ENCODE measurements at regions not wholly inside any gene's neighbourhood (a gene's known extent, or its start where the extent isn't known, plus 50 kb on each side); places are given as distances from the start of the nearest gene placed in this dataset.

DNA sequence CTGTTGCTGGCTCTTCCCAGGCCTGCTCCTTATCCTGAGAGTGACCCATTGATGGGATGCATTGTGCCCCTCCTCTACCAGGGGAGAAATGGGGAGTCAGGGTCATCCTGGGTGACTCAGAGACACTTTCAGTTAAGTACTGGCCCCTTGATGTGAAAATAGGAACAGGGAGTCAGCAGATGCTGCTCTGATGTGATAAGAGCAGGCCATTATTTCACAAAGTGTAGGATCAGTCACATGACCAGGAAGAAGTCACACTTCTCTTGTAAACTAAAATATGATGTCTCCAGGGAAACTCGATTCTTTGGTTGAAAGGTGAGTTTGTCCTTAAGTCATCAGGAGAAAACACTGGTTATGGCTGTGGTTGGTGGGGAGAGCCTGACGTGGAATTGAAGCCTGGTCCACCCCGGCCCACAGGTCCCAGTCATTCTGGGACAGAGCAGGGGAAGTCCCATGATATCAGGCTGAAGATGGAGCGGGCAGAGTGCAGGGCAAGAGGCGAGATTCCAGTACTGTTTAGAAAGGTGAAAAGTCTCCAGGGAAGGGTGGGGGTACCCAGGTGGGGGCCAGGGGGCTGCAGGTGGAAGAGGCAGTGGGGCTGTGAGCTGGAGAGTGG lies 88.6 kb upstream of the NLRP1 start:
- Mint-ChIP-seq H3K36me3 (ENCODE audit: insufficient read depth) (no peaks in the 10 kb centered on the region), H3K4me3 (no peak overlapping the region), H3K27me3 (peaks cover 78% of the 10 kb centered on the region), H3K4me1 (no peaks in the 10 kb centered on the region), H3K9me3 (no peaks in the 10 kb centered on the region), H3K27ac (ENCODE audit: low read depth) (no peak overlapping the region)
- no peak for DNase-seq (ENCODE audit: low spot score in 2 of 2)
- no peak for ATAC-seq (replicated peaks; ENCODE audit: extremely low read depth, poor library complexity, severe bottlenecking)

DNA sequence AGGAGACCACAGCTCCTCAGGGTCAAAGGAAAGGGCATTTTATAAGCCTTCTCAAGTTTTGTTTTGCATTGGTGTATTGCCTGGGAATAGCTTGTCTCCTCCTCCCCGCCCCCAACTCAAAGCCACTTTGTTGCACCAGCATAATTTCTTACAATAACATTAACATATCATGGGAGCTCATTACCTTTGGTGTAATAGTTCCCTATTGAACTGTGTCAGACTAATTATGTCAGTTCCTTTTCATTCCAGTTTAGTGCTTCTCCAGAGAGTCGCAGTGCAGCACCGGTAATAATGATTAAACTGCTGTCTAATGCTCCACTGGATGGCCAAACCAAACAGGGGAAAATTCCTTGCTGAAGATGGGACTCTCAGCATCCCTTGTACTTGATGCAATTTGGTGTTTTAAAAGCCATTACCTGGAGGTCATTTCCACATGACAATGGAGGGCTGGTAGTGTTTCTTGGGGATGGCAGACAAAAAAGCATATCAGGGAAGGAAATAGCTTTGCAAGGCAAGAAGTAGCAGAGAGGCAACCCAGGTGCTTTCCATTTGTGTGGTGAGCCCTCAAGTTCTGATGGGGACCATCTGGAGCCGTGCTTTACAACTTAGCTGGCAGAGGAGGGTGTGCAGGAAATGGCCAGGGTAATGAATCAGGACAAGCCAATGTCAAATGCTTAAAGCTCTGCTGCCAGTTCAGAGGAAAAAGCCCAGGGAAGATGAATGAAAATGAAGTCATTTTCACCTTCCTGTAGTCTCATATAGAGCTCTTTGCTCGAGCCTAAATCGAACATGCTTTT lies 91.5 kb upstream of the NLRP1 start:
- Mint-ChIP-seq H3K9me3 (no peaks in the 10 kb centered on the region), H3K27me3 (peaks cover 74% of the 10 kb centered on the region), H3K4me1 (no peaks in the 10 kb centered on the region), H3K4me3 (no peak overlapping the region), H3K27ac (ENCODE audit: low read depth) (no peak overlapping the region), H3K36me3 (ENCODE audit: insufficient read depth) (no peaks in the 10 kb centered on the region)
- no peak for ATAC-seq (replicated peaks; ENCODE audit: extremely low read depth, poor library complexity, severe bottlenecking)
- DNase-seq (ENCODE audit: low spot score in 2 of 2) = no peak

DNA sequence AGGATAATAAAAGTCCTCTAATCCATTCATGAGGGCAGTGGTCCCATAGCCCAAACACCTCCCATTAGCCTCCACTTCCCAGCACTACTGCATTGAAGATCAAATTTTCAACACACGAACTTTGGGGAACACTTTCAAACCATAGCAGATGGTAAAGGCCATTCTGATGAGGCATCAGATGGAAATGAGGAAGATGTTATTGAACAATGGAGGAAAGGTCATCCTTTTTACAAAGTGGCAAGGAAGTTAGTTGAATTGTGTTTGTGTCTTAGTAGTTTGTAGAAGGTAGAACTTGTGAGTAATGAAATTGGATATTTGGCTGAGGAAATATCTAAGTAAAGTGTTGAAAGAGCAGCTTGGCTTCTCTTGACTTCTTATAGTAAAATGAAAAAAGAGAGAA lies 93.3 kb upstream of the NLRP1 start:
- peaks cover 2% of the 10 kb centered on the region for H3K36me3 Mint-ChIP-seq (ENCODE audit: insufficient read depth)
- H3K4me3 Mint-ChIP-seq = no peak overlapping the region

DNA sequence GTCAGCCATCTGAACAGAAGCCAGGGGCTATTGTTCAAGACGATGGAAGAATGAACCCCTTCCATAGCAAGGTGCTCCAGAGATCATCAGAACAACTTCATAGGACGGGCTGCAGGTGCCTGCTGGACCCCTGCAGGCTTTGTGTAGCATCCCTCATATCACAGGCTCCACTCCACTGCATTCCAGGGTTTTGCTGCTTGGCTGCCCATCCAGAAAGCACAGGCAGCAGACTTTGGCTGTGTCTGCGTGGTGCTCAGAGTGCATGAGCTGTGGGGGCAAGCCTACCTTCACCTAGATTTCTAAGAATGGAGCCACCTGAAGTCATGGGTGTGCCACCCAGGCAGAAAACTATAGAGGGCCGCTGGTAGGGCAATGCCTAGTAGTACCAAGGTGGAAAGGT lies 93.9 kb upstream of the NLRP1 start:
- Mint-ChIP-seq H3K27ac (ENCODE audit: low read depth) (no peak overlapping the region), H3K4me1 (no peaks in the 10 kb centered on the region), H3K9me3 (no peaks in the 10 kb centered on the region), H3K36me3 (ENCODE audit: insufficient read depth) (peaks cover 2% of the 10 kb centered on the region), H3K27me3 (peaks cover 69% of the 10 kb centered on the region), H3K4me3 (no peak overlapping the region)
- DNase-seq (ENCODE audit: low spot score in 2 of 2) (no peak), ATAC-seq (replicated peaks; ENCODE audit: extremely low read depth, poor library complexity, severe bottlenecking) (no peak)

More for the DNA sequence above, 93.3 kb upstream of the NLRP1 start:
- no peak for DNase-seq (ENCODE audit: low spot score in 2 of 2)
- Mint-ChIP-seq H3K27ac (ENCODE audit: low read depth) (no peak overlapping the region), H3K4me1 (no peaks in the 10 kb centered on the region), H3K27me3 (peaks cover 75% of the 10 kb centered on the region), H3K9me3 (no peaks in the 10 kb centered on the region)
- no peak for ATAC-seq (replicated peaks; ENCODE audit: extremely low read depth, poor library complexity, severe bottlenecking)

DNA sequence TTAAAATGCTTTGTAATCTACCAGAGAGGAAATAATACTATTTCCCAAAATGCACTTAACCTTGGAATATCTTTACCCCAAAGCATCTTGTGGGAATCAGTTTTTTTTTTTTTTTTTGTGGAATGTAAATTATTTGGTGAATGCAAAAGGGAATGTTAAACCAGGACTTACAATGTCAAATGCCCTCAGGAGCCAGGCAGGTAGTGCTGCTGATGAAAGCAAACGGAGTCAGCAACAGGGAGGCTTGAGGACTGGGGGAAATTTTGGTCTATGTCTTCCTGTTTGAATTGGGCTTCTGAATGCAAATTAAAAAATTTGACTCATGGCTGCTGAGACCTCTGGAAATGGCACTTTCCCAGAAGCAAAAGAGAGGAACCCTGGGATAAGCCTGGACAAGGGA lies 96.5 kb upstream of the NLRP1 start:
- Mint-ChIP-seq H3K9me3 (no peaks in the 10 kb centered on the region), H3K4me1 (no peaks in the 10 kb centered on the region), H3K4me3 (no peak overlapping the region), H3K27me3 (peaks cover 57% of the 10 kb centered on the region), H3K27ac (ENCODE audit: low read depth) (no peak overlapping the region), H3K36me3 (ENCODE audit: insufficient read depth) (peaks cover 2% of the 10 kb centered on the region)
- ATAC-seq (replicated peaks; ENCODE audit: extremely low read depth, poor library complexity, severe bottlenecking) (no peak), DNase-seq (ENCODE audit: low spot score in 2 of 2) (no peak)

DNA sequence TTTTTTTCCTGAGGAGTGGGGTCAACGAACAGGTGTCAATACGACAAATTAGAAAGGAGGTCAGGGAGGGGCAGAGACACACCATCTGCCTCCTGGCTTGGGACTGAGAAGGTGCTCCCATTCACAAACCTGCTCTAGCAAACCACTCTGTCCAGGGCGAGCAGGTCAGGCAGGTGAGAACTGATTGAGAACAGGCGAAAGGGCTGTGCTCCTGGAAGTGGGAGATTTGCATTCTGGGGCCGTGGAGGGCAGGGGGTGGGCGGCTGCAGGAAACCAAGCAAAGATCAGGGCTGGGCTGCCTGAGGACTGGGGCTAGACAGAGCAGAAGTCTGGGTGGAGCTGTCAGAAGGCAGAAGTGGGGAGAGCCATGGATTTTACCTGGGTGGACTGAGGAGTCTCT lies 98.9 kb upstream of the NLRP1 start:
- Mint-ChIP-seq H3K9me3 (no peaks in the 10 kb centered on the region), H3K4me1 (no peaks in the 10 kb centered on the region), H3K27ac (ENCODE audit: low read depth) (no peak overlapping the region), H3K4me3 (no peak overlapping the region), H3K36me3 (ENCODE audit: insufficient read depth) (peaks cover 4% of the 10 kb centered on the region), H3K27me3 (peaks cover 51% of the 10 kb centered on the region)
- no peak for ATAC-seq (replicated peaks; ENCODE audit: extremely low read depth, poor library complexity, severe bottlenecking)
- DNase-seq (ENCODE audit: low spot score in 2 of 2) = no peak

DNA sequence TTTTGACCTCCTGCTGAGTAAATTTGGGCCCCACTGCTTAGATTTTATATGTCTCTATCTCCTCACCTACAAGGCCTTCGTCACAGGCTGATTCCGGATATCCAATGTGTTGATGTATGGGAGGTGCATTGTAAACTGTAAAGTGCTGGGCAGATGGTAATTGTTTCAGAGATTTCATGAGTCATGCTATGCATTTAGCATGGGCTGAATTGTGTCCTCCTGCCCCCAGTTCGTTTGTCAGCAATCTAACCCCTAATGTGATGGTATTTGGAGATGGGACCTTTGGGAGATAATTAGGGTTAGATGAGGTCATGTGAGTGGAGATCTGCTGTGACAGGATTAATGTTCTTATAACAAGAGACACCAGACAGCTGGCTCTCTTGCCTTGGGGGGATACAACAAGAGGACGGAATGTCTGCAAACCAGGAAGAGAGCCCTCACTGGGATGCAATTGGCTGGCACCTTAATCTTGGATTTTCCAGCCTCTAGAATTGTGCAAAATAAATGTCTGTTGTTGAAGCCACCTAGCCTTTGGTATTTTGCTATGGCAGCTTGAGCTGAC lies 101.8 kb upstream of the NLRP1 start:
- no peak overlapping the region for H3K4me3 Mint-ChIP-seq
- H3K27ac Mint-ChIP-seq (ENCODE audit: low read depth) = no peak overlapping the region
- H3K4me1 Mint-ChIP-seq = no peaks in the 10 kb centered on the region
- peaks cover 49% of the 10 kb centered on the region for H3K27me3 Mint-ChIP-seq
- ATAC-seq (replicated peaks; ENCODE audit: extremely low read depth, poor library complexity, severe bottlenecking) = no peak
- DNase-seq (ENCODE audit: low spot score in 2 of 2) = no peak
- H3K36me3 Mint-ChIP-seq (ENCODE audit: insufficient read depth) = peaks cover 4% of the 10 kb centered on the region
- H3K9me3 Mint-ChIP-seq = no peaks in the 10 kb centered on the region

DNA sequence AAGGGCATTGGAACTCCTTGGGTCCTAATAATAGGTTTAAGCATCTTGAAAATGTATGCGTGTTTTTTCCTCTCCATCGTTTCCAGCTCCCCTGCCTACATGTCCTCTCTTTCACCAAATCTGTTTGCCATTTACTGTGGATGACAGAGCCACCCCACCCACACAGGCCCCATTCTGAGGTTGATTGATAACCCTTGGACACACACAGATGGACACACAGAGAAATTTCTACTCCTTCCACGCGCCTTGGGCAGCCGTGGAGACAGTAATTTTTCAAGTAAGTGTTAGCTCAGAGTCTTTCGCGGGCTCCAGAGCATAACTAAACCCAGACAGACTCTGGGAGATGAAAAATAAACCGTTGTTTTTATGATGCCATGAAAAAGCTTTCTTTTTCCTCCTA lies 103.3 kb upstream of the NLRP1 start:
- Mint-ChIP-seq H3K27ac (ENCODE audit: low read depth) (no peak overlapping the region), H3K4me3 (no peak overlapping the region), H3K9me3 (no peaks in the 10 kb centered on the region), H3K4me1 (no peaks in the 10 kb centered on the region), H3K36me3 (ENCODE audit: insufficient read depth) (peaks cover 3% of the 10 kb centered on the region), H3K27me3 (peaks cover 35% of the 10 kb centered on the region)
- DNase-seq (ENCODE audit: low spot score in 2 of 2) = no peak
- no peak for ATAC-seq (replicated peaks; ENCODE audit: extremely low read depth, poor library complexity, severe bottlenecking)

DNA sequence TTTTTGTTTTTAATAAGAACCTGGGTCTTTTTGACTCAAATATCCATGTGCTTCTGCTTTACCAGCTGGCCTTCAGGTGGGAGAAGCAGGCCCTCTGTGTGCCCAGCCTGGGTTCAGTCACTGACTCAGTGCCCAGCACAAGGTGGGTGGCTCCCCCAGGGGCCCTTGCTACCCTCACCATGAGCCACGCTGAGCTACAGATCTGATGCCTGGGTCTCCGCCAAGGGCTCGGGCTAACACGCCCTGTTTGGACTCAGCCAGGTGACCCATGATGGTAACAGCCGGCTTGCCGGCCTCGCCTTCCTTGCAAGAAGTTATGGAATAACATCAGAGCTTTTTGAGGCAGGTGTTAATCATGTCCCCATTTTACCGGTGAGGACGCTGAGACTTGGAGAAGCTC lies 109.5 kb upstream of the NLRP1 start:
- Mint-ChIP-seq H3K9me3 (peaks cover 3% of the 10 kb centered on the region), H3K27ac (ENCODE audit: low read depth) (no peak overlapping the region), H3K4me1 (no peaks in the 10 kb centered on the region), H3K36me3 (ENCODE audit: insufficient read depth) (no peaks in the 10 kb centered on the region), H3K27me3 (peaks cover 38% of the 10 kb centered on the region), H3K4me3 (no peak overlapping the region)
- ATAC-seq (replicated peaks; ENCODE audit: extremely low read depth, poor library complexity, severe bottlenecking) (no peak), DNase-seq (ENCODE audit: low spot score in 2 of 2) (no peak)

DNA sequence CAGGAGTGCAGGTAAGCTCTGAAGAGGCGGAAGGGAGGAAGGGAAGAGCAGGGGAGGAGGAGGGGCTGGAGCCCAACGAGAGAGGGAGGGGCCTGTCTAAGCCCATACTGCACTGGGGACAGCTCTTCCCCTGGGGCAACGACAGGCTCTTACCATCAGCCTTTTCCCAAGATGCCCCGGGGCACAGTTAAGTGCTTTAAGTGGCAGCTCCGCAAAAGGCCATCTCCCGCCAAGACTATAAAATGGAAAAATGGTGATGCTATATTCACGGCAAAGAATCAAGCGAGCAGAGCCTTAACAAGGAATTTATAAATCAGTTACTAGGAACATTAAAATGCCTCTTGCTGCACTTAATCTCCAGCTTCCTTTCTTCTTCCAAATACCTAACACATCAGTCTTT lies 110.2 kb upstream of the NLRP1 start:
- DNase-seq (ENCODE audit: low spot score in 2 of 2) (no peak), ATAC-seq (replicated peaks; ENCODE audit: extremely low read depth, poor library complexity, severe bottlenecking) (no peak)
- H3K27ac Mint-ChIP-seq (ENCODE audit: low read depth) = no peak overlapping the region
- no peak overlapping the region for H3K4me3 Mint-ChIP-seq
- H3K27me3 Mint-ChIP-seq = peaks cover 38% of the 10 kb centered on the region
- no peaks in the 10 kb centered on the region for H3K4me1 Mint-ChIP-seq
- H3K36me3 Mint-ChIP-seq (ENCODE audit: insufficient read depth) = no peaks in the 10 kb centered on the region
- H3K9me3 Mint-ChIP-seq = peaks cover 6% of the 10 kb centered on the region

DNA sequence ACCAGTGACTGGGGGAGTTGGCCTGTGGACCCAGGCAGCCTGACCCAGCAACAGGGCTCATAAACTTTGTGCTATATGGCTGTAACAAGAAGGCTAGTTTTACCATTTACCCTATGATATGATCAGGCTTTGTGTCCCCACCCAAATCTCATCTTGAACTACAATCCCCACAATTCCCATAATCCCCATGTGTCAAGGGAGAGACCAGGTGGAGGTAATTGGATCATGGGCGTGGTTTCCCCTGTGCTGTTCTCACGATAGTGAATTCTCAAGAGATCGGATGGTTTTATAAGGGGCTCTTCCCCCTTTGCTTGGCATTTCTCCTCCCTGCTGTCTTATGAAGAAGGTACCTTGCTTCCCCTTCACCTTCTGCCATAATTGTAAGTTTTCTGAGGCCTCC lies 111.2 kb upstream of the NLRP1 start:
- Mint-ChIP-seq H3K27me3 (peaks cover 33% of the 10 kb centered on the region), H3K4me3 (no peak overlapping the region), H3K4me1 (no peaks in the 10 kb centered on the region), H3K27ac (ENCODE audit: low read depth) (no peak overlapping the region), H3K9me3 (peaks cover 6% of the 10 kb centered on the region), H3K36me3 (ENCODE audit: insufficient read depth) (no peaks in the 10 kb centered on the region)
- ATAC-seq (replicated peaks; ENCODE audit: extremely low read depth, poor library complexity, severe bottlenecking) (no peak), DNase-seq (ENCODE audit: low spot score in 2 of 2) (no peak)

DNA sequence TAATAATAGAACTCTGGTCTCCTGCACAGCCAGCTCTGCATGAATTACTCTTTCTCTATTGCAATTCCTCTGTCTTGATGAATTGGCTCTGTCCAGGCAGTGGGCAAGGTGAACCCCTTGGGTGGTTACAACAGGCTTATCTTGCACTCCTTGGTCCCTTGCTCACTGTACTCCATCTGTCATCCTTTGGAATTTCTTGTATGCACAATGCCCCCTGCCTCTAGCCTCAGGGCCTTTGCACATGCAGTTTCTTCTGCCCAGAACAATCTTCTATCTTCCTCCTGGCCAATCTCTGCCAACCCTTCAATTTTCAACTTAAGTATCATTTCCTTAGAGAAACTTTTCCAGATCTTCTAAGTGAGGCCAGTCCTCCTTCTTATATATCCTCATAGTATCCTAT lies 114.7 kb upstream of the NLRP1 start:
- Mint-ChIP-seq H3K9me3 (peaks cover 6% of the 10 kb centered on the region), H3K4me3 (no peak overlapping the region), H3K4me1 (no peaks in the 10 kb centered on the region), H3K36me3 (ENCODE audit: insufficient read depth) (no peaks in the 10 kb centered on the region), H3K27me3 (peaks cover 57% of the 10 kb centered on the region), H3K27ac (ENCODE audit: low read depth) (no peak overlapping the region)
- DNase-seq (ENCODE audit: low spot score in 2 of 2) = no peak
- ATAC-seq (replicated peaks; ENCODE audit: extremely low read depth, poor library complexity, severe bottlenecking) = no peak

DNA sequence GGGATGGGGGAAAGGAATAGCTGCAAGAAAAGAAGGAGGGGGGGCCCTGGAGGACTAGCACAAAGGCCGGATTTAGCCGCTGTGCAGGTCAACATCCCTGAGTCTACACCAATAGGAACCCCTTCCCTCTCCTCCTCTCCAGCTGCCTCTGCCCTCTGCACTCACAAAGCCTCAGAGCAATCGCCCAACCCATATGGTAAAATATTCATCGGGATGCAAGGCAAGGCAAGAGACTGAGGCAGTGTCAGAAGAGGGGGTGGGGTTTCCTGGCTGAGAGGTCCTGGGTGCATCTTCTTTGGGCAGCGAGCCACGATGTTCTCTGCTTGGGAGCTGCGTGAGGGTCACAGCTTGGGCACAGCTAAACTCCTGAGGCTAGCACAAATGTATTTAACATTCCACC lies 115.5 kb upstream of the NLRP1 start:
- H3K27ac Mint-ChIP-seq (ENCODE audit: low read depth) = no peak overlapping the region
- no peak overlapping the region for H3K4me3 Mint-ChIP-seq
- DNase-seq (ENCODE audit: low spot score in 2 of 2) (no peak), ATAC-seq (replicated peaks; ENCODE audit: extremely low read depth, poor library complexity, severe bottlenecking) (no peak)
- H3K9me3 Mint-ChIP-seq = peaks cover 6% of the 10 kb centered on the region
- H3K27me3 Mint-ChIP-seq = peaks cover 61% of the 10 kb centered on the region
- no peaks in the 10 kb centered on the region for H3K36me3 Mint-ChIP-seq (ENCODE audit: insufficient read depth)
- no peaks in the 10 kb centered on the region for H3K4me1 Mint-ChIP-seq

Measured in central memory CD8-positive, alpha-beta T cell (primary cell).